ENCODE measurements at regions not wholly inside any gene's neighbourhood (a gene's known extent, or its start where the extent isn't known, plus 50 kb on each side); places are given as distances from the start of the nearest gene placed in this dataset.

GRCh38 chr3:194805546-194805945 lies 119.9 kb downstream of the FAM43A start:
- no peak for DNase-seq (ENCODE audit: low read depth)

GRCh38 chr3:194806991-194807630 lies 121.4 kb downstream of the FAM43A start:
- DNase-seq (ENCODE audit: low read depth) = no peak

- no peak for DNase-seq (ENCODE audit: low read depth)
Observed at GRCh38 chr3:194808640-194809097, 123.0 kb downstream of the FAM43A start.

- no peak for DNase-seq (ENCODE audit: low read depth)
Observed at GRCh38 chr3:194809382-194809781, 123.7 kb downstream of the FAM43A start.

GRCh38 chr3:194810076-194810475 lies 124.4 kb downstream of the FAM43A start:
- DNase-seq (ENCODE audit: low read depth) = no peak

- no peak for DNase-seq (ENCODE audit: low read depth)
Observed at GRCh38 chr3:194811118-194811517, 125.4 kb downstream of the FAM43A start.

GRCh38 chr3:194812176-194812575 lies 126.5 kb downstream of the FAM43A start:
- no peak for DNase-seq (ENCODE audit: low read depth)

GRCh38 chr3:194814878-194815357 lies 129.2 kb downstream of the FAM43A start:
- DNase-seq (ENCODE audit: low read depth) = no peak

GRCh38 chr3:194816748-194817591 lies 131.3 kb downstream of the FAM43A start:
- DNase-seq (ENCODE audit: low read depth) = no peak

GRCh38 chr3:194817592-194817930 lies 131.9 kb downstream of the FAM43A start:
- DNase-seq (ENCODE audit: low read depth) = no peak

GRCh38 chr3:194817936-194818335 lies 132.3 kb downstream of the FAM43A start:
- no peak for DNase-seq (ENCODE audit: low read depth)

GRCh38 chr3:194824100-194824499 lies 138.4 kb downstream of the FAM43A start:
- DNase-seq (ENCODE audit: low read depth) = no peak

GRCh38 chr3:194824701-194825111 lies 139.0 kb downstream of the FAM43A start:
- DNase-seq (ENCODE audit: low read depth) = no peak

GRCh38 chr3:194826594-194826993 lies 140.9 kb downstream of the FAM43A start:
- DNase-seq (ENCODE audit: low read depth) = no peak

- DNase-seq (ENCODE audit: low read depth) = no peak
Observed at GRCh38 chr3:194827486-194827885, 141.8 kb downstream of the FAM43A start.

- no peak for DNase-seq (ENCODE audit: low read depth)
Observed at GRCh38 chr3:194828116-194828515, 142.4 kb downstream of the FAM43A start.

GRCh38 chr3:194828926-194829325 lies 143.2 kb downstream of the FAM43A start:
- DNase-seq (ENCODE audit: low read depth) = no peak

- DNase-seq (ENCODE audit: low read depth) = no peak
Observed at GRCh38 chr3:194830401-194830800, 144.7 kb downstream of the FAM43A start.

- no peak for DNase-seq (ENCODE audit: low read depth)
Observed at GRCh38 chr3:194830978-194831377, 145.3 kb downstream of the FAM43A start.

GRCh38 chr3:194832346-194833104 lies 146.8 kb downstream of the FAM43A start:
- no peak for DNase-seq (ENCODE audit: low read depth)

- no peak for DNase-seq (ENCODE audit: low read depth)
Observed at GRCh38 chr3:194833114-194833910, 147.6 kb downstream of the FAM43A start.

- DNase-seq (ENCODE audit: low read depth) = no peak
Observed at GRCh38 chr3:194836661-194837060, 151.0 kb downstream of the FAM43A start.

All from HS-27A (cell line).